Vagina (tissue), 2 donors: ENCODE measurements at regions not wholly inside any gene's neighbourhood (a gene's known extent, or its start where the extent isn't known, plus 50 kb on each side); places are given as distances from the start of the nearest gene placed in this dataset.

ENCODE experiments used
- DNase-seq, 2 donors: peaks; one replicate each; pipeline ENCODE4 v3.0.0-alpha.2; 2017; ENCODE audit errors: extremely low spot score in 2 of 2
- H3K27ac ChIP-seq: fragments of 200-600 bp; sonication (generic); one replicate; pipeline ENCODE4 v1.5.1; 2019
- H3K27me3 ChIP-seq: fragments of 200-600 bp; sonication (generic); one replicate; pipeline ENCODE4 v1.5.1; 2019
- H3K36me3 ChIP-seq, 2 donors: fragments of 200-600 bp; sonication (generic); one replicate each; pipeline ENCODE4 v1.5.1; 2017 to 2019
- H3K4me1 ChIP-seq: fragments of 200-600 bp; sonication (generic); one replicate; pipeline ENCODE4 v1.5.1; 2019
- H3K4me3 ChIP-seq, 2 donors: fragments of 200-600 bp; sonication (generic); 1 replicate in 1 of 2; 2 replicates in 1 of 2; pipeline ENCODE4 v1.5.1; 2016 to 2019
- H3K9me3 ChIP-seq: fragments of 200-600 bp; sonication (generic); one replicate; pipeline ENCODE4 v1.5.1; 2019
- CTCF ChIP-seq, 3 experiments: fragments of 450-650 bp in 2 of 3; fragments of 200-600 bp in 1 of 3; sonication (generic) in 1 of 3; IDR thresholded peaks; one replicate each; pipeline ENCODE4 v1.5.1; 2017 to 2019; ENCODE audit warnings: antibody characterized with exemption in 3 of 3, mild to moderate bottlenecking in 2 of 3, moderate library complexity in 2 of 3
- POLR2A ChIP-seq, 2 donors: fragments of 450-650 bp; IDR thresholded peaks; one replicate each; pipeline ENCODE4 v1.6.1; 2017; ENCODE audit warnings: antibody characterized with exemption in 2 of 2, mild to moderate bottlenecking in 2 of 2, moderate library complexity in 2 of 2
- POLR2AphosphoS5 ChIP-seq, 2 donors: sonication (generic); formaldehyde crosslinking; IDR thresholded peaks; one replicate each; pipeline ENCODE4 v1.9.0; 2017; ENCODE audit warnings: antibody characterized with exemption in 2 of 2, mild to moderate bottlenecking in 2 of 2, low read depth in 1 of 2; ENCODE audit not compliant: insufficient read depth in 1 of 2
- intact Hi-C: fragments of 100-400 bp; cut with DNase I; formaldehyde crosslinking; loops from one replicate; pipeline ENCODE4 v1.15.1; 2023

- intact Hi-C loops, result no loop called here
- Histone ChIP-seq H3K27me3 (no peaks in the 10 kb centered on the region), H3K4me1 (no peaks in the 10 kb centered on the region), H3K36me3 (no peaks in the 10 kb centered on the region), H3K27ac (no peak overlapping the region), H3K4me3 (no peak overlapping the region), H3K9me3 (no peaks in the 10 kb centered on the region)
- no peak for TF ChIP-seq CTCF (IDR thresholded peaks at IDR 0.05)
- no peak for TF ChIP-seq POLR2AphosphoS5 (IDR thresholded peaks at IDR 0.05; ENCODE audit: insufficient read depth in 1 of 2, low read depth in 1 of 2)
- no peak for TF ChIP-seq POLR2A (IDR thresholded peaks at IDR 0.05)
- no peak for DNase-seq
Observed at GRCh38 chr5:51273871-51274270, 109.4 kb upstream of the ISL1 start.

GRCh38 chr5:51275428-51275827, 107.8 kb upstream of the ISL1 start:
- DNase-seq, result no peak
- intact Hi-C loops, result no loop called here
- H3K27ac ChIP-seq, result no peak overlapping the region
- H3K4me1 ChIP-seq, result no peaks in the 10 kb centered on the region
- no peak overlapping the region for H3K4me3 ChIP-seq
- no peaks in the 10 kb centered on the region for H3K36me3 ChIP-seq
- H3K9me3 ChIP-seq, result no peaks in the 10 kb centered on the region
- TF ChIP-seq POLR2AphosphoS5 (IDR thresholded peaks at IDR 0.05; ENCODE audit: insufficient read depth in 1 of 2, low read depth in 1 of 2), result no peak
- H3K27me3 ChIP-seq, result no peaks in the 10 kb centered on the region

- H3K27ac ChIP-seq, result no peak overlapping the region
- TF ChIP-seq POLR2AphosphoS5 (IDR thresholded peaks at IDR 0.05; ENCODE audit: insufficient read depth in 1 of 2, low read depth in 1 of 2), result no peak
- no peaks in the 10 kb centered on the region for H3K4me1 ChIP-seq
- no peaks in the 10 kb centered on the region for H3K36me3 ChIP-seq
- no peaks in the 10 kb centered on the region for H3K9me3 ChIP-seq
- no peak overlapping the region for H3K4me3 ChIP-seq
- DNase-seq, result no peak
- intact Hi-C loops, result no loop called here
- no peaks in the 10 kb centered on the region for H3K27me3 ChIP-seq
Observed at GRCh38 chr5:51276250-51276649, 107.0 kb upstream of the ISL1 start.

GRCh38 chr5:51278539-51278938, 104.7 kb upstream of the ISL1 start:
- intact Hi-C loops, result no loop called here
- Histone ChIP-seq H3K4me1 (no peaks in the 10 kb centered on the region), H3K27me3 (no peaks in the 10 kb centered on the region), H3K4me3 (no peak overlapping the region), H3K9me3 (no peaks in the 10 kb centered on the region), H3K36me3 (no peaks in the 10 kb centered on the region), H3K27ac (no peak overlapping the region)
- DNase-seq, result no peak
- TF ChIP-seq CTCF (IDR thresholded peaks at IDR 0.05) (no peak), POLR2AphosphoS5 (IDR thresholded peaks at IDR 0.05; ENCODE audit: insufficient read depth in 1 of 2, low read depth in 1 of 2) (no peak), POLR2A (IDR thresholded peaks at IDR 0.05) (no peak)

- H3K4me1 ChIP-seq, result no peaks in the 10 kb centered on the region
- no peaks in the 10 kb centered on the region for H3K9me3 ChIP-seq
- TF ChIP-seq POLR2AphosphoS5 (IDR thresholded peaks at IDR 0.05; ENCODE audit: insufficient read depth in 1 of 2, low read depth in 1 of 2) (no peak), POLR2A (IDR thresholded peaks at IDR 0.05) (no peak)
- H3K4me3 ChIP-seq, result no peak overlapping the region
- H3K27me3 ChIP-seq, result no peaks in the 10 kb centered on the region
- DNase-seq, result no peak
- intact Hi-C loops, result no loop called here
- no peak overlapping the region for H3K27ac ChIP-seq
- H3K36me3 ChIP-seq, result no peaks in the 10 kb centered on the region
Observed at GRCh38 chr5:51279983-51280706, 103.1 kb upstream of the ISL1 start.

GRCh38 chr5:51286046-51286445, 97.2 kb upstream of the ISL1 start:
- intact Hi-C loops, result no loop called here
- Histone ChIP-seq H3K9me3 (no peaks in the 10 kb centered on the region), H3K27ac (no peak overlapping the region), H3K36me3 (no peaks in the 10 kb centered on the region), H3K4me1 (no peaks in the 10 kb centered on the region), H3K27me3 (no peaks in the 10 kb centered on the region), H3K4me3 (no peak overlapping the region)
- DNase-seq, result no peak
- TF ChIP-seq POLR2A (IDR thresholded peaks at IDR 0.05) (no peak), CTCF (IDR thresholded peaks at IDR 0.05) (no peak), POLR2AphosphoS5 (IDR thresholded peaks at IDR 0.05; ENCODE audit: insufficient read depth in 1 of 2, low read depth in 1 of 2) (no peak)
